Activated CD4-positive, alpha-beta T cell treated with anti-CD3 and anti-CD28 coated beads, Interleukin-2, amount 10 ng/mL, durations not matched to agents 7 days and 5 days (primary cell): ENCODE measurements at regions not wholly inside any gene's neighbourhood (a gene's known extent, or its start where the extent isn't known, plus 50 kb on each side); places are given as distances from the start of the nearest gene placed in this dataset.

Source experiments
- CTCF ChIA-PET: fragments of 350-600 bp; sonication (Branson Sonifier 250); formaldehyde crosslinking; loops from one replicate; lab custom pipeline; 2021; ENCODE audit warnings: antibody characterized with exemption; lab: Charles Lee
- POLR2A ChIA-PET: fragments of 350-600 bp; sonication (Branson Sonifier 250); formaldehyde crosslinking; loops from one replicate; lab custom pipeline; 2021; ENCODE audit warnings: antibody characterized with exemption; lab: Charles Lee
- DNase-seq: peaks from one replicate; pipeline ENCODE4 v3.0.0-alpha.2; 2020
- H3K27ac Mint-ChIP-seq: one replicate; pipeline ENCODE4 v1.8.0; 2021; ENCODE audit warnings: mild to moderate bottlenecking, moderate library complexity, mixed read lengths
- H3K27me3 Mint-ChIP-seq: one replicate; pipeline ENCODE4 v1.8.0; 2021; ENCODE audit warnings: mixed read lengths
- H3K36me3 Mint-ChIP-seq: one replicate; pipeline ENCODE4 v1.8.0; 2021; ENCODE audit warnings: low read depth, mixed read lengths
- H3K4me1 Mint-ChIP-seq: one replicate; pipeline ENCODE4 v1.8.0; 2021; ENCODE audit warnings: mixed read lengths
- H3K4me3 Mint-ChIP-seq: one replicate; pipeline ENCODE4 v1.8.0; 2021; ENCODE audit warnings: mild to moderate bottlenecking, moderate library complexity, mixed read lengths
- H3K9me3 Mint-ChIP-seq: one replicate; pipeline ENCODE4 v1.8.0; 2021; ENCODE audit warnings: mixed read lengths

GRCh38 chr13:85509512-85509911 lies 289.7 kb downstream of the SLITRK6 start:
- no peak for DNase-seq
- ChIA-PET CTCF (interaction anchor here (1.8 kb wide), 1 partner anchor 11 kb away, joined by 3 read pairs; no protein-coding TSS in a partner anchor), POLR2A (no interaction called here)
- no peaks in the 10 kb centered on the region for H3K4me1 Mint-ChIP-seq
- H3K9me3 Mint-ChIP-seq: no peaks in the 10 kb centered on the region
- H3K4me3 Mint-ChIP-seq: no peak overlapping the region
- H3K36me3 Mint-ChIP-seq: no peaks in the 10 kb centered on the region
- H3K27ac Mint-ChIP-seq: no peak overlapping the region
- H3K27me3 Mint-ChIP-seq: no peaks in the 10 kb centered on the region

GRCh38 chr13:85508683-85509329 lies 290.4 kb downstream of the SLITRK6 start:
- POLR2A ChIA-PET: no interaction called here
- no peaks in the 10 kb centered on the region for H3K27me3 Mint-ChIP-seq
- H3K36me3 Mint-ChIP-seq: no peaks in the 10 kb centered on the region

GRCh38 chr13:85503797-85504196 lies 295.4 kb downstream of the SLITRK6 start:
- H3K27me3 Mint-ChIP-seq: no peaks in the 10 kb centered on the region
- no peaks in the 10 kb centered on the region for H3K36me3 Mint-ChIP-seq

More at GRCh38 chr13:85508683-85509329, 290.4 kb downstream of the SLITRK6 start:
- CTCF ChIA-PET: interaction anchor here (1.8 kb wide), 1 partner anchor 12 kb away, joined by 3 read pairs; no protein-coding TSS in a partner anchor
- H3K4me3 Mint-ChIP-seq: no peak overlapping the region
- no peaks in the 10 kb centered on the region for H3K4me1 Mint-ChIP-seq
- DNase-seq: no peak
- H3K9me3 Mint-ChIP-seq: no peaks in the 10 kb centered on the region
- H3K27ac Mint-ChIP-seq: no peak overlapping the region

GRCh38 chr13:85501616-85502015 lies 297.6 kb downstream of the SLITRK6 start:
- CTCF ChIA-PET: no interaction called here
- no peaks in the 10 kb centered on the region for H3K27me3 Mint-ChIP-seq

More at GRCh38 chr13:85503797-85504196, 295.4 kb downstream of the SLITRK6 start:
- no peak for DNase-seq
- Mint-ChIP-seq H3K4me3 (no peak overlapping the region), H3K27ac (no peak overlapping the region), H3K9me3 (no peaks in the 10 kb centered on the region), H3K4me1 (no peaks in the 10 kb centered on the region)
- POLR2A ChIA-PET: no interaction called here
- CTCF ChIA-PET: interaction anchor here (0.6 kb wide), 1 partner anchor 643 kb away, joined by 3 read pairs; no protein-coding TSS in a partner anchor

GRCh38 chr13:85500696-85501256 lies 298.4 kb downstream of the SLITRK6 start:
- CTCF ChIA-PET: no interaction called here
- DNase-seq: no peak
- Mint-ChIP-seq H3K36me3 (no peaks in the 10 kb centered on the region), H3K4me1 (no peaks in the 10 kb centered on the region), H3K27me3 (no peaks in the 10 kb centered on the region), H3K9me3 (no peaks in the 10 kb centered on the region), H3K4me3 (no peak overlapping the region), H3K27ac (no peak overlapping the region)
- POLR2A ChIA-PET: no interaction called here

More at GRCh38 chr13:85501616-85502015, 297.6 kb downstream of the SLITRK6 start:
- Mint-ChIP-seq H3K27ac (no peak overlapping the region), H3K4me1 (no peaks in the 10 kb centered on the region), H3K4me3 (no peak overlapping the region), H3K9me3 (no peaks in the 10 kb centered on the region), H3K36me3 (no peaks in the 10 kb centered on the region)
- DNase-seq: no peak
- POLR2A ChIA-PET: no interaction called here

GRCh38 chr13:85498774-85499173 lies 300.4 kb downstream of the SLITRK6 start:
- no peak for DNase-seq
- H3K27me3 Mint-ChIP-seq: no peaks in the 10 kb centered on the region
- H3K36me3 Mint-ChIP-seq: no peaks in the 10 kb centered on the region
- POLR2A ChIA-PET: no interaction called here
- no peaks in the 10 kb centered on the region for H3K9me3 Mint-ChIP-seq
- CTCF ChIA-PET: no interaction called here
- no peak overlapping the region for H3K27ac Mint-ChIP-seq
- H3K4me1 Mint-ChIP-seq: no peaks in the 10 kb centered on the region
- H3K4me3 Mint-ChIP-seq: no peak overlapping the region

- no peak overlapping the region for H3K4me3 Mint-ChIP-seq
- DNase-seq: no peak
- no peaks in the 10 kb centered on the region for H3K27me3 Mint-ChIP-seq
- no peaks in the 10 kb centered on the region for H3K4me1 Mint-ChIP-seq
- no peaks in the 10 kb centered on the region for H3K9me3 Mint-ChIP-seq
- H3K27ac Mint-ChIP-seq: no peak overlapping the region
- no peaks in the 10 kb centered on the region for H3K36me3 Mint-ChIP-seq
- CTCF ChIA-PET: no interaction called here
- POLR2A ChIA-PET: no interaction called here
Observed at GRCh38 chr13:85497652-85498051, 301.6 kb downstream of the SLITRK6 start.

- no peak for DNase-seq
- no peaks in the 10 kb centered on the region for H3K36me3 Mint-ChIP-seq
- ChIA-PET CTCF (no interaction called here), POLR2A (no interaction called here)
- no peaks in the 10 kb centered on the region for H3K4me1 Mint-ChIP-seq
- H3K27ac Mint-ChIP-seq: no peak overlapping the region
- H3K27me3 Mint-ChIP-seq: no peaks in the 10 kb centered on the region
- no peaks in the 10 kb centered on the region for H3K9me3 Mint-ChIP-seq
- H3K4me3 Mint-ChIP-seq: no peak overlapping the region
Observed at GRCh38 chr13:85492283-85492682, 306.9 kb downstream of the SLITRK6 start.

GRCh38 chr13:85486663-85487062 lies 312.6 kb downstream of the SLITRK6 start:
- ChIA-PET POLR2A (no interaction called here), CTCF (no interaction called here)

GRCh38 chr13:85473144-85473543 lies 326.1 kb downstream of the SLITRK6 start:
- no peak for DNase-seq
- CTCF ChIA-PET: no interaction called here
- no peaks in the 10 kb centered on the region for H3K9me3 Mint-ChIP-seq
- no peak overlapping the region for H3K27ac Mint-ChIP-seq
- no peak overlapping the region for H3K4me3 Mint-ChIP-seq
- H3K27me3 Mint-ChIP-seq: no peaks in the 10 kb centered on the region
- H3K36me3 Mint-ChIP-seq: no peaks in the 10 kb centered on the region
- POLR2A ChIA-PET: no interaction called here
- H3K4me1 Mint-ChIP-seq: no peaks in the 10 kb centered on the region

More at GRCh38 chr13:85486663-85487062, 312.6 kb downstream of the SLITRK6 start:
- H3K9me3 Mint-ChIP-seq: no peaks in the 10 kb centered on the region
- no peak overlapping the region for H3K27ac Mint-ChIP-seq
- no peak overlapping the region for H3K4me3 Mint-ChIP-seq
- no peaks in the 10 kb centered on the region for H3K36me3 Mint-ChIP-seq
- no peak for DNase-seq
- no peaks in the 10 kb centered on the region for H3K27me3 Mint-ChIP-seq
- H3K4me1 Mint-ChIP-seq: no peaks in the 10 kb centered on the region

- no peak for DNase-seq
- Mint-ChIP-seq H3K4me1 (no peaks in the 10 kb centered on the region), H3K27me3 (no peaks in the 10 kb centered on the region), H3K27ac (no peak overlapping the region), H3K4me3 (no peak overlapping the region), H3K36me3 (no peaks in the 10 kb centered on the region), H3K9me3 (no peaks in the 10 kb centered on the region)
- ChIA-PET CTCF (no interaction called here), POLR2A (no interaction called here)
Observed at GRCh38 chr13:85469320-85469719, 329.9 kb downstream of the SLITRK6 start.

GRCh38 chr13:85462792-85463425 lies 336.3 kb downstream of the SLITRK6 start:
- Mint-ChIP-seq H3K4me3 (no peak overlapping the region), H3K27ac (no peak overlapping the region), H3K4me1 (no peaks in the 10 kb centered on the region), H3K9me3 (peaks cover 2% of the 10 kb centered on the region), H3K36me3 (no peaks in the 10 kb centered on the region), H3K27me3 (no peaks in the 10 kb centered on the region)
- POLR2A ChIA-PET: no interaction called here
- no peak for DNase-seq
- CTCF ChIA-PET: no interaction called here

- Mint-ChIP-seq H3K36me3 (no peaks in the 10 kb centered on the region), H3K4me1 (no peaks in the 10 kb centered on the region), H3K4me3 (no peak overlapping the region), H3K27me3 (no peaks in the 10 kb centered on the region), H3K27ac (no peak overlapping the region), H3K9me3 (peaks cover 11% of the 10 kb centered on the region)
- CTCF ChIA-PET: no interaction called here
- POLR2A ChIA-PET: no interaction called here
- DNase-seq: no peak
Observed at GRCh38 chr13:85461621-85462020, 337.6 kb downstream of the SLITRK6 start.
